Dedifferentiated amniotic fluid mesenchymal stem cell (primary cell): ENCODE measurements at regions not wholly inside any gene's neighbourhood (a gene's known extent, or its start where the extent isn't known, plus 50 kb on each side); places are given as distances from the start of the nearest gene placed in this dataset.

Experiments
- DNase-seq: peaks from one replicate; pipeline ENCODE4 v3.0.0-alpha.2; 2016; ENCODE audit errors: extremely low spot score

- no peak for DNase-seq
Observed at GRCh38 chr22:48569476-48570233, 1258.0 kb downstream of the BRD1 start.

GRCh38 chr22:48568736-48569330 is 1258.8 kb downstream of the BRD1 start:
- DNase-seq: no peak

GRCh38 chr22:48567213-48567975 is 1260.3 kb downstream of the BRD1 start:
- no peak for DNase-seq

- DNase-seq: no peak
Observed at GRCh38 chr22:48566741-48567140, 1260.9 kb downstream of the BRD1 start.

- no peak for DNase-seq
Observed at GRCh38 chr22:48565901-48566501, 1261.7 kb downstream of the BRD1 start.

- DNase-seq: no peak
Observed at GRCh38 chr22:48564995-48565394, 1262.7 kb downstream of the BRD1 start.

GRCh38 chr22:48563966-48564330 is 1263.7 kb downstream of the BRD1 start:
- DNase-seq: no peak

GRCh38 chr22:48563118-48563965 is 1264.3 kb downstream of the BRD1 start:
- DNase-seq: no peak

GRCh38 chr22:48561676-48562075 is 1266.0 kb downstream of the BRD1 start:
- no peak for DNase-seq

GRCh38 chr22:48560836-48561235 is 1266.8 kb downstream of the BRD1 start:
- DNase-seq: no peak

GRCh38 chr22:48560389-48560751 is 1267.3 kb downstream of the BRD1 start:
- DNase-seq: no peak

- DNase-seq: no peak
Observed at GRCh38 chr22:48559647-48560388, 1267.9 kb downstream of the BRD1 start.

GRCh38 chr22:48558606-48559402 is 1268.9 kb downstream of the BRD1 start:
- no peak for DNase-seq

- DNase-seq: no peak
Observed at GRCh38 chr22:48558016-48558415, 1269.7 kb downstream of the BRD1 start.

GRCh38 chr22:48557473-48557872 is 1270.2 kb downstream of the BRD1 start:
- DNase-seq: no peak

- no peak for DNase-seq
Observed at GRCh38 chr22:48556751-48557150, 1270.9 kb downstream of the BRD1 start.

GRCh38 chr22:48556222-48556621 is 1271.5 kb downstream of the BRD1 start:
- no peak for DNase-seq

- no peak for DNase-seq
Observed at GRCh38 chr22:48555606-48556005, 1272.1 kb downstream of the BRD1 start.

GRCh38 chr22:48554893-48555572 is 1272.6 kb downstream of the BRD1 start:
- no peak for DNase-seq
